PC-9 (cell line): ENCODE measurements at regions not wholly inside any gene's neighbourhood (a gene's known extent, or its start where the extent isn't known, plus 50 kb on each side); places are given as distances from the start of the nearest gene placed in this dataset.

Experiments
- CTCF ChIP-seq: fragments of 200-600 bp; sonication (generic); conservative IDR thresholded peaks from 2 replicates; pipeline ENCODE4 v1.6.1; 2017; ENCODE audit warnings: mixed run types, antibody characterized with exemption, mild to moderate bottlenecking, moderate library complexity
- EZH2 ChIP-seq: fragments of 200-600 bp; sonication (generic); IDR thresholded peaks from 2 replicates; pipeline ENCODE4 v1.8.0; 2017; ENCODE audit warnings: antibody characterized with exemption, low read depth

- no peak for TF ChIP-seq CTCF
- no peak for TF ChIP-seq EZH2
Measured at GRCh38 chr12:87922736-87923135, 106.5 kb downstream of the C12orf50 start.
